GM12873 (cell line): ENCODE measurements at regions not wholly inside any gene's neighbourhood (a gene's known extent, or its start where the extent isn't known, plus 50 kb on each side); places are given as distances from the start of the nearest gene placed in this dataset.

Experiments
- TF ChIP-seq, protein P1 (sequence below): IDR thresholded peaks from 2 replicates; pipeline ENCODE4 v1.5.1; 2012; ENCODE audit warnings: low read depth, mild to moderate bottlenecking, moderate library complexity, low read length, control low read depth; ENCODE audit not compliant: insufficient read depth; ENCODE audit errors: missing control alignments

DNA sequence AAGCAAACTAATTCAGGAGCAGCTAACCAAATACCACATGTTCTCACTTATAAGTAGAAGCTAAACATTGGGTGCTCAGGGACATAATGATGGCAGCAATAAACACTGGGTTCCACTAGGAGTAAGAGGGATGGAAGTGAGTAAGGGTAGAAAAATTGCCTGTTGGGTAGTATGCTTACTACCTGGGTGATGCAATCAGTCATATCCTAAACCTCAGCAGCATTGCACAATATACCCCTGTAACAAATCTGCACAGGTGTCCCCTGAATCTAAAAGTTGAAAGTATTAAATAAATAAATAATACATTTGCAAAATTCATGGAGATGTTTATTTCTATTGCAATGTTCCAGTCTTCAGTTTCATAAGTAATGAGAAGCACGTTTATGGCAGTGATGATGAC, 409.8 kb upstream of the FOXG1 start:
- TF ChIP-seq, protein P1, sequence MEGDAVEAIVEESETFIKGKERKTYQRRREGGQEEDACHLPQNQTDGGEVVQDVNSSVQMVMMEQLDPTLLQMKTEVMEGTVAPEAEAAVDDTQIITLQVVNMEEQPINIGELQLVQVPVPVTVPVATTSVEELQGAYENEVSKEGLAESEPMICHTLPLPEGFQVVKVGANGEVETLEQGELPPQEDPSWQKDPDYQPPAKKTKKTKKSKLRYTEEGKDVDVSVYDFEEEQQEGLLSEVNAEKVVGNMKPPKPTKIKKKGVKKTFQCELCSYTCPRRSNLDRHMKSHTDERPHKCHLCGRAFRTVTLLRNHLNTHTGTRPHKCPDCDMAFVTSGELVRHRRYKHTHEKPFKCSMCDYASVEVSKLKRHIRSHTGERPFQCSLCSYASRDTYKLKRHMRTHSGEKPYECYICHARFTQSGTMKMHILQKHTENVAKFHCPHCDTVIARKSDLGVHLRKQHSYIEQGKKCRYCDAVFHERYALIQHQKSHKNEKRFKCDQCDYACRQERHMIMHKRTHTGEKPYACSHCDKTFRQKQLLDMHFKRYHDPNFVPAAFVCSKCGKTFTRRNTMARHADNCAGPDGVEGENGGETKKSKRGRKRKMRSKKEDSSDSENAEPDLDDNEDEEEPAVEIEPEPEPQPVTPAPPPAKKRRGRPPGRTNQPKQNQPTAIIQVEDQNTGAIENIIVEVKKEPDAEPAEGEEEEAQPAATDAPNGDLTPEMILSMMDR, result no peak

DNA sequence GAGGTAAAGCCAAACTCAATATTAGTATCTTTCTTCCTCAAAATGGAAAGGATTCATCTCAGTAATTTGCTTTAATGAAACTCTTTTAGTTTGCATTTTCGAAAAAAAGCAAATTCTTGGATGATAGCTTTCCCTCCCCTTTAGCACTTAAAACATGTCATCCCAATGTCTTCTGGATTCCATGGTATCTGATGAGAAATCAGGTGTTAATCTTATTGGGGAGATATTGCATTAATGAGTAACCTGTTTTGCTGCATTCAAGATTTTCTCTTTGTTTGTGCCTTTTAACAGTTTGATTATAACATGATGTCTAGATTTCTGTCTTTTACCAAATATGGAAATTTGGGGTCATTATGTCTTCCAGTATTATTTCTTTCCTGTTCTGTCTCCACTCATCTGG, 405.1 kb upstream of the FOXG1 start:
- TF ChIP-seq, protein P1, result no peak

DNA sequence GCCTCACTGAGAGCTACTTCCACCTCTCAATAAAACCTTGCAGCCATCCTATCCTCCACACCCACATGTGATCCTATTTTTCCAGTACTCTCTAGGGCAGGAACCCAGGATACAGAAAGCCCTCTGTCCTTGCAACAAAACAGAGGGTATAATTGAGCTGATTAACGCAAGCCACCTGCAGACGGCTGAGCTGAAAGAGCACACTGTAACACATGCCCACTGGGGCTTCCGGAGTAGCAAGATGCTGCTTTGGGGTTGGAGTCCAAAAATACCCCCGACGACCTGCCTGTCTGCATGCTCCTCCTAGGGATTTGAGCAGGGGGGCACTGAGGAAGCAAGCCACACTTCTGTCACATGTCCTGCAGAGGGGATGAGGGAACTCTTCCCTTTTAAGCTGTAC, 401.1 kb upstream of the FOXG1 start:
- TF ChIP-seq, protein P1, result no peak

DNA sequence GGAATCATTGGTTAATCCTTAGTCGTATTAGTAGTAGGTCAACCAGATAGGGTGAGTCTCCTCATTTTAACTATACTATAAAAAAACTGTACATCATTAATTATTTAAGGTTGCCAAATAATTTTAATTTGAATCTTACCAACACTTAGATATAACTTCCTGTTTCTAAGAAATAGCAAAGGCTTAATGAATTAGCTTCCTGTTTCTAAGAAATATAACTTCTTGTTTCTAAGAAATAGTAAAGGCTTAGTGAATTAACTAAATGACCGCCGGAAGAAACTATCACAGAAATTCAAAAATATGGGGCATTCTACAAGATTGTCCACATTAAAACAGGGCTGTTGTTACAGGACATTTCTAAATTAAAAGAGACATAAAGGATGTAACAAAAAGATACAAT, 392.9 kb upstream of the FOXG1 start:
- TF ChIP-seq, protein P1, result no peak

DNA sequence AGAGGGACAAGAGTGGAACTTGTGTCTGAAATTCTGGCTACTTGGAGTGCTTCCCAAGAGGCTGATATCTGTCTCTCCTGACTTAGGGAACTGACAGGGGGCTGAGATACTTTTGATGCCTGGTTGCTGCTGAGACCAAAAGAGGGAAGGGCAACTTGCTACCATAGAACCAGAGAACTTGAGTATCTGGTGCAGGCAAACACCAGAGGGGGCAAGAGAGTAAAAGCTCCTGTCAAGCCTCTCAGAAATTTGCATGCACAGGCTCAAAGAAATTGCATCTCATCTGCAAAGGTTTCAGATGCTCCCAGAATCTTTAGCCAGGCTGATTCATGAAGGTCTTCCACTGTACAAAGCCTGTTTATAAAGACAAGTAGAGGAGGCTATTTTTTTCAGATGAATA, 391.3 kb upstream of the FOXG1 start:
- TF ChIP-seq, protein P1, result no peak

DNA sequence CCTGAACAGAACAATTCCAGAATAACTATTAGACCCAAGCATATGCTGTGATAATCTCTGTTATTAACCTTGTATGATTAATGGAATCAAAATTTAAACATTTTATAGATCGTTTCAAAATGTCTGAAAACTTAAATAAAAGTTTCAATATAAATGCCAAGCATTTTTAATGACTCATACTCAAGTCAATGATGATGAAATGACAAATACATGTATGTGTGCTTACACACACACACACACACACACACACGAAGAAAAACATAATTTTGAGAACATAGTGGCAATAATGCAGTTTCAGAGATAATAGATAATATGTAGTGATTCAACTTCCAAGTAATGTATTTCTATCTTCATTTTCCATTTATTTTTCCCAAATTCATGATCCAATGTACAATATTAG, 384.9 kb upstream of the FOXG1 start:
- TF ChIP-seq, protein P1, result no peak

DNA sequence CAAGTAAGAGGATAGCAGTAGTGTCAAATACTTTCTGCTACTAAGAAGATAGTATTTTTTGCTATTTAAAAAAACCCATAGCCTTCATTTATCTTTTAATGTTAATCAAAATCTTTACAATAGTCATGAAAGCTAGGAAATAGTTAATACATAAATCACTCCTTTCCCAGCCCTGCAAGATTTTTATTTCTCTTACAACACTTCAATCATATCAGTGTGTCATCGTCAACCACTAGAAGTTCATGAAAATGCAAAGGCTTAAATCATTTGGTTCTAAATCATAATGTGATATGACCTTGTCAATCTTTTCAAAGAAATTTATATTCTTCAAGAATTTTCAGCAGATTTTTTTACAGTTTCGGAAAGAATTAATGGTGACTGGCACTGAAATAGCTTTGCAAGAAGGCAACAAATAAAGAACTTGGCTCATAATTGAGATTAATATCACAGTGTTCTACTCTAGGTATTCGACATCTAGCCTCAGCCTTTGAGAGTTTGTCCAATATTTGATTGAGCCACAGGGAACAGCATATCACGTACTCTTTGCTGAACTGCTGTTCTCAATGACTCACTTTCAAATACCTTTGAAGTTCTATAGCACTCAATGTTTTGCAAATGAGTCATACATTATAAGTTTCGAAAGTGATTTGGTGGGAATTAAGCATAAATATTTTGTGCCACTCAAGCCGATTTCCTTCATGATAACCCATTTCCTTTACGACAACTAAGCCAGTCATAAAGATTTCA, 384.0 kb upstream of the FOXG1 start:
- TF ChIP-seq, protein P1, result no peak

DNA sequence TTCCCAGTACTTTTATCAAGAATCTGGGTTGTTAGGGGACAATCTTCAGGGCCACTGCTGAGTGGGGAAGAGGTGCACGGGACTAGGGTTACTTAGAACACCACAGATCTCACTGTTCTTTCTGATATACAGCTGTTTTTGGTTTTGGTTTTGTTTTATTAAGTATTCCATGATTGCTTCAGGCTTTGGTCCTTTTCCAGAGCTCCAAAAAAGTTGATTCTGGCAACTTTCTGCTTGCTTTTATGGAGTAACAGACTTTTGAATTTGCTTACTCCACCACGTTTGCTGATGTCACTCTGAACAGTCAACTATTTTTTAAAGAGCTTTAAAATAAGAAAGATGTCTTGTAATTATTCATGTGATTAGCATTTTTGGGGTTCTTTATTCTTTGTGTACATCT, 368.1 kb upstream of the FOXG1 start:
- TF ChIP-seq, protein P1, result no peak
